Stimulated activated CD8-positive, alpha-beta memory T cell treated with anti-CD3 and anti-CD28 coated beads, Interleukin-12 subunit alpha, Interleukin-12 subunit beta, amount 100 ng/mL, for 4 hours (primary cell): ENCODE measurements at regions not wholly inside any gene's neighbourhood (a gene's known extent, or its start where the extent isn't known, plus 50 kb on each side); places are given as distances from the start of the nearest gene placed in this dataset.
"Not testable (repeated sequence)": the region's sequence is repeated elsewhere in the genome, so short reads cannot be mapped to it uniquely, and the experiment has no call there.

Experiments used
- DNase-seq: peaks from one replicate; pipeline ENCODE4 v3.0.0-alpha.2; 2020; ENCODE audit warnings: low read depth

- no peak for DNase-seq
Measured at GRCh38 chr4:11700751-11701226, 272.1 kb upstream of the HS3ST1 start.

- no peak for DNase-seq
Measured at GRCh38 chr4:11698846-11699590, 270.3 kb upstream of the HS3ST1 start.

- DNase-seq: no peak
Measured at GRCh38 chr4:11698033-11698432, 269.3 kb upstream of the HS3ST1 start.

GRCh38 chr4:11693693-11694092 lies 265.0 kb upstream of the HS3ST1 start:
- DNase-seq: no peak

GRCh38 chr4:11691236-11691635 lies 262.5 kb upstream of the HS3ST1 start:
- DNase-seq: no peak

- DNase-seq: no peak
Measured at GRCh38 chr4:11687727-11688126, 259.0 kb upstream of the HS3ST1 start.

- no peak for DNase-seq
Measured at GRCh38 chr4:11685481-11685880, 256.8 kb upstream of the HS3ST1 start.

- DNase-seq: no peak
Measured at GRCh38 chr4:11675051-11675800, 246.5 kb upstream of the HS3ST1 start.

GRCh38 chr4:11670304-11670703 lies 241.6 kb upstream of the HS3ST1 start:
- no peak for DNase-seq

GRCh38 chr4:11669156-11669555 lies 240.5 kb upstream of the HS3ST1 start:
- DNase-seq: no peak

GRCh38 chr4:11663114-11663513 lies 234.4 kb upstream of the HS3ST1 start:
- no peak for DNase-seq

GRCh38 chr4:11650801-11651596 lies 222.3 kb upstream of the HS3ST1 start:
- DNase-seq: no peak

GRCh38 chr4:11647433-11647832 lies 218.7 kb upstream of the HS3ST1 start:
- no peak for DNase-seq

- DNase-seq: not testable (repeated sequence)
Measured at GRCh38 chr4:11643081-11643480, 214.4 kb upstream of the HS3ST1 start.

- no peak for DNase-seq
Measured at GRCh38 chr4:11640584-11640983, 211.9 kb upstream of the HS3ST1 start.

GRCh38 chr4:11636551-11636950 lies 207.9 kb upstream of the HS3ST1 start:
- no peak for DNase-seq

GRCh38 chr4:11636031-11636430 lies 207.3 kb upstream of the HS3ST1 start:
- no peak for DNase-seq

GRCh38 chr4:11635342-11635741 lies 206.6 kb upstream of the HS3ST1 start:
- no peak for DNase-seq

GRCh38 chr4:11634283-11634682 lies 205.6 kb upstream of the HS3ST1 start:
- DNase-seq: no peak

- DNase-seq: no peak
Measured at GRCh38 chr4:11633430-11633829, 204.7 kb upstream of the HS3ST1 start.

- DNase-seq: no peak
Measured at GRCh38 chr4:11632483-11632882, 203.8 kb upstream of the HS3ST1 start.

- DNase-seq: no peak
Measured at GRCh38 chr4:11632025-11632424, 203.3 kb upstream of the HS3ST1 start.

GRCh38 chr4:11631416-11631815 lies 202.7 kb upstream of the HS3ST1 start:
- no peak for DNase-seq
